ENCODE measurements at regions not wholly inside any gene's neighbourhood (a gene's known extent, or its start where the extent isn't known, plus 50 kb on each side); places are given as distances from the start of the nearest gene placed in this dataset.

DNA sequence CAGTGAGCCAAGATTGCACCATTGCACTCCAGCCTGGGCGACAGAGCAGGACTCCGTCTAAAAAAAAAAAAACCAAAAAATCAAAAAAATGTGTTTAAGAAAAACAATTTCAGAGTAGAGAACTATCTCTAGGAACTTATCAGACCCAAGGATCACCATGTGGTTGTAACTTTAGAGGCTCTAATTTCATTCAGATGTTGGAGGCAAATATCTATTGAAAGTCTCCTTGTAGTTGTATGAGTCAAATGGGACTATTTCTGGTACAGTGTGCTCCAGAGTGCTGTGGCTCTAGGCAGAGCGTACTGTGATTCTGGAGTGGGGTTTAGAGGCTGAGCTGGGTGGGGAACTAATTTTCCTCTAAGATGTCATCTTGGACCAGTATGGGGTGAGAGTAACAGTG is 398.7 kb downstream of the SHQ1 start:
- TF ChIP-seq, protein P1, sequence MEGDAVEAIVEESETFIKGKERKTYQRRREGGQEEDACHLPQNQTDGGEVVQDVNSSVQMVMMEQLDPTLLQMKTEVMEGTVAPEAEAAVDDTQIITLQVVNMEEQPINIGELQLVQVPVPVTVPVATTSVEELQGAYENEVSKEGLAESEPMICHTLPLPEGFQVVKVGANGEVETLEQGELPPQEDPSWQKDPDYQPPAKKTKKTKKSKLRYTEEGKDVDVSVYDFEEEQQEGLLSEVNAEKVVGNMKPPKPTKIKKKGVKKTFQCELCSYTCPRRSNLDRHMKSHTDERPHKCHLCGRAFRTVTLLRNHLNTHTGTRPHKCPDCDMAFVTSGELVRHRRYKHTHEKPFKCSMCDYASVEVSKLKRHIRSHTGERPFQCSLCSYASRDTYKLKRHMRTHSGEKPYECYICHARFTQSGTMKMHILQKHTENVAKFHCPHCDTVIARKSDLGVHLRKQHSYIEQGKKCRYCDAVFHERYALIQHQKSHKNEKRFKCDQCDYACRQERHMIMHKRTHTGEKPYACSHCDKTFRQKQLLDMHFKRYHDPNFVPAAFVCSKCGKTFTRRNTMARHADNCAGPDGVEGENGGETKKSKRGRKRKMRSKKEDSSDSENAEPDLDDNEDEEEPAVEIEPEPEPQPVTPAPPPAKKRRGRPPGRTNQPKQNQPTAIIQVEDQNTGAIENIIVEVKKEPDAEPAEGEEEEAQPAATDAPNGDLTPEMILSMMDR (conservative IDR thresholded peaks at IDR 0.05) = no peak
- TF ChIP-seq EZH2 (IDR thresholded peaks at IDR 0.05; ENCODE audit: low read depth) = no peak
